ENCODE measurements at regions not wholly inside any gene's neighbourhood (a gene's known extent, or its start where the extent isn't known, plus 50 kb on each side); places are given as distances from the start of the nearest gene placed in this dataset.

- Histone ChIP-seq H3K27ac (ENCODE audit: low read length) (no peak overlapping the region), H3K4me3 (ENCODE audit: low read length) (no peak overlapping the region), H4K20me1 (ENCODE audit: insufficient read depth, low read length) (no peaks in the 10 kb centered on the region), H3K36me3 (replicated peaks; ENCODE audit: low read depth, low read length) (peaks cover 4% of the 10 kb centered on the region), H3K27me3 (ENCODE audit: low read depth, low read length) (no peaks in the 10 kb centered on the region), H3K9me3 (ENCODE audit: insufficient read depth, low read length) (0 out of 2 replicates have a peak, but pooled peaks cover 5% of the 10 kb centered on the region), H3K4me1 (ENCODE audit: low read length) (peaks cover 47% of the 10 kb centered on the region), H3K4me2 (ENCODE audit: low read length) (no peak overlapping the region), H2AFZ (ENCODE audit: low read depth, low read length) (no peak overlapping the region), H3K9ac (ENCODE audit: low read length) (no peak overlapping the region), H3K79me2 (ENCODE audit: low read length) (no peaks in the 10 kb centered on the region)
- TF ChIP-seq CTCF (IDR thresholded peaks at IDR 0.05; ENCODE audit: low read depth, low read length) (no peak), EZH2phosphoT487 (IDR thresholded peaks at IDR 0.05; ENCODE audit: low read depth) (no peak)
Observed at GRCh38 chr1:70754701-70755100, 292.9 kb downstream of the PTGER3 start.

- Histone ChIP-seq H3K4me1 (ENCODE audit: low read length) (peaks cover 18% of the 10 kb centered on the region), H3K9ac (ENCODE audit: low read length) (no peak overlapping the region), H3K4me2 (ENCODE audit: low read length) (no peak overlapping the region), H2AFZ (ENCODE audit: low read depth, low read length) (no peak overlapping the region), H3K79me2 (ENCODE audit: low read length) (no peaks in the 10 kb centered on the region), H3K9me3 (ENCODE audit: insufficient read depth, low read length) (no peaks in the 10 kb centered on the region), H3K36me3 (replicated peaks; ENCODE audit: low read depth, low read length) (no peaks in the 10 kb centered on the region), H3K27ac (ENCODE audit: low read length) (no peak overlapping the region), H3K4me3 (ENCODE audit: low read length) (no peak overlapping the region), H3K27me3 (ENCODE audit: low read depth, low read length) (no peaks in the 10 kb centered on the region), H4K20me1 (ENCODE audit: insufficient read depth, low read length) (no peaks in the 10 kb centered on the region)
- no peak for TF ChIP-seq CTCF (IDR thresholded peaks at IDR 0.05; ENCODE audit: low read depth, low read length)
- TF ChIP-seq EZH2phosphoT487 (IDR thresholded peaks at IDR 0.05; ENCODE audit: low read depth): no peak
Observed at GRCh38 chr1:70760154-70760553, 287.5 kb downstream of the PTGER3 start.

GRCh38 chr1:70762386-70762785, 285.2 kb downstream of the PTGER3 start:
- Histone ChIP-seq H3K79me2 (ENCODE audit: low read length) (no peaks in the 10 kb centered on the region), H2AFZ (ENCODE audit: low read depth, low read length) (no peak overlapping the region), H3K27me3 (ENCODE audit: low read depth, low read length) (no peaks in the 10 kb centered on the region), H3K4me2 (ENCODE audit: low read length) (no peak overlapping the region), H3K9ac (ENCODE audit: low read length) (no peak overlapping the region), H3K4me1 (ENCODE audit: low read length) (peaks cover 10% of the 10 kb centered on the region), H3K27ac (ENCODE audit: low read length) (no peak overlapping the region), H4K20me1 (ENCODE audit: insufficient read depth, low read length) (no peaks in the 10 kb centered on the region), H3K36me3 (replicated peaks; ENCODE audit: low read depth, low read length) (no peaks in the 10 kb centered on the region), H3K4me3 (ENCODE audit: low read length) (no peak overlapping the region), H3K9me3 (ENCODE audit: insufficient read depth, low read length) (no peaks in the 10 kb centered on the region)
- TF ChIP-seq CTCF (IDR thresholded peaks at IDR 0.05; ENCODE audit: low read depth, low read length): no peak
- TF ChIP-seq EZH2phosphoT487 (IDR thresholded peaks at IDR 0.05; ENCODE audit: low read depth): no peak

GRCh38 chr1:70764747-70765146, 282.9 kb downstream of the PTGER3 start:
- Histone ChIP-seq H3K4me2 (ENCODE audit: low read length) (no peak overlapping the region), H3K4me1 (ENCODE audit: low read length) (peaks cover 10% of the 10 kb centered on the region), H3K36me3 (replicated peaks; ENCODE audit: low read depth, low read length) (no peaks in the 10 kb centered on the region), H2AFZ (ENCODE audit: low read depth, low read length) (no peak overlapping the region), H3K79me2 (ENCODE audit: low read length) (no peaks in the 10 kb centered on the region), H3K27ac (ENCODE audit: low read length) (no peak overlapping the region), H4K20me1 (ENCODE audit: insufficient read depth, low read length) (no peaks in the 10 kb centered on the region), H3K27me3 (ENCODE audit: low read depth, low read length) (no peaks in the 10 kb centered on the region), H3K4me3 (ENCODE audit: low read length) (no peak overlapping the region), H3K9me3 (ENCODE audit: insufficient read depth, low read length) (no peaks in the 10 kb centered on the region), H3K9ac (ENCODE audit: low read length) (no peak overlapping the region)
- TF ChIP-seq CTCF (IDR thresholded peaks at IDR 0.05; ENCODE audit: low read depth, low read length) (no peak), EZH2phosphoT487 (IDR thresholded peaks at IDR 0.05; ENCODE audit: low read depth) (no peak)
